GM21723 (cell line): ENCODE measurements at regions not wholly inside any gene's neighbourhood (a gene's known extent, or its start where the extent isn't known, plus 50 kb on each side); places are given as distances from the start of the nearest gene placed in this dataset.

ENCODE experiments used
- ATAC-seq: cut with Tn5 transposase; IDR thresholded peaks from one replicate; pipeline ENCODE4 v1.9.1; 2021; ENCODE audit warnings: mild to moderate bottlenecking, moderate library complexity; ENCODE audit not compliant: unreplicated experiment

DNA sequence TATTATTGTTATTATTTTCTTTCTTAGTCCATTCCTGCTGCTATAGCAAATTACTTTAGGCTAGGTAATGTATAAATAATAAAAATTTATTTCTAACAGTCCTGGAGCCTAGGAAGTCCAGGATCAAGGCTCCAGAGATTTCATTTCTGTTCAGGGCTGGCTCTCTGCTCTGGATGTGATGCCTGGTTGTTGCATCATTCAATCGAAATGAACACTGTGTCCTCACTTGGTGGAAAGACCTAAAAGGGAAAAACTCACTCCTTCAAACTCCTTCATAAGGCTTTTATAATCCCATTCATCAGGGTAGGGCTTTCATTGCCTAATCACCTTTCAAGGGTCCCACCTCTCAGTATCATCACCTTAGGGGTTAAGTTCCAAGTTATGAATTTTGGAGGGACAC is 395.0 kb downstream of the EFNB2 start:
- ATAC-seq: no peak

DNA sequence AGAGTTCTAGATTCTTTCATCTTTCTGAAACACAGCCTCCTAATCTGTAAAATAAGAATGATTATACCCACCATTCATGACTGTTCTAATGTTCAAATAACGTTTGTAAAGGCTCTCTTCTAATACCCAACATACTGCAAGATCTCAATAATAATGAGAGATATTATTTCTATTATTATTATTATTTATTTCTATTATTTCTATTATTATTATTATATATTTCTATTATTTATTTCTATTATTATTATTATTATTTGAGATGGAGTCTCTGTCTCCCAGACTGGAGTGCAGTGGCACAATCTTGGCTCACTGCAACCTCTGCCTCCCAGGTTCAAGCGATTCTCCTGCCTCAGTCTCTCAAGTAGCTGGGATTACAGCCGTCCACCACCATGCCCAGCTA is 395.5 kb downstream of the EFNB2 start:
- no peak for ATAC-seq

DNA sequence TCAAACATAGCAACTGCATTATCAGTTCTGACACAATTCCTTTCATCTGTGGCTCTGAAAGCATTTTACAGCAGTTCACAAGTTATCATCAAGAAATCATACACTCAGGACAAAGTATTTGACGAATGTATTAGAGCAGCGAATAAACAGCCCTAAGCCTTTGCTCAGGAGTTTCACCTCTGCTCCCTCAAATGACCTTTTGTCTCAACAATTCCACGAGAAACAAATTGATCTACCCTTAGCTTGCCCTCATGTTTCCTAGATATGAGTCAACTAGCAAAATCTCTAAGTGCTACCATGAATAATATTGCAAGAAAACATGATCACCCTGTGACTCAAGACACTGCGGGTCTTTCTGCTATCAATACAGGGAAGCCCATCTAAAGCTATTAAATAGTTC is 396.1 kb downstream of the EFNB2 start:
- no peak for ATAC-seq

DNA sequence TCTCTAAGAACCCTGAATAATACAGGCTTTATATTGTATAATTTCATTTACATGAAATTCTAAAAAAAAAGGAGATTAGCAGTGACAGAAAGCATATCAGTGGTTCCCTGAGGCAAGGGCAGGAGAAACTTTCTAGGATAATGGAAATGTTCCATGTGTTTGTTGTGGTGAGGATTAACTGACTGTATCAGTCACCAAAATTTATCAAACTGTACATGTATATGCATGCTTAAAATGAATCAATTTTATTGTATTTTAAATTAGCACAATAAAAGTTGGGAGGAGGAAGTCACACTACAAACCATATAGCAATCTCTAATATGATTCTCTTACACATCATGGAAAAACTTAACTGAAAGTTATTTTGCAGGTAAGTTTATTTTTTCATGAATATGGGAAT is 396.8 kb downstream of the EFNB2 start:
- no peak for ATAC-seq

DNA sequence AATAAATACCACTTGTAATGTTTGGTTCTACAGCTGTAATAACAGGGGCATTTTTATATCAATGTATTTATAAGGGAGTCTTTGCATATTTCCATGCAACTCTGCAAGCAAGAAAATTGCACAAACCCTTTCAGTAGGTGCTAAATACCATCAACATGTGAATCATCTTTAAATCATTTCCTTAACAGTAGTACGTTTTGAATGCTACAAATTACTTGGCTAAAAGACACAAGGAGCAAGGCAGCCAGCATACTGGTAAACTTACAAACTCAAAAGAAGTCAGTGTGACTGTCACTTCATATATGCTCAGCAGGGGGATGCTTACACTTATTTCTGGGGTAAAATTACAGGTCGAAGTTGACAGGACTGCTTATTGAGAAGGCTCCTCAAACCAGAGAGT is 402.4 kb downstream of the EFNB2 start:
- no peak for ATAC-seq

DNA sequence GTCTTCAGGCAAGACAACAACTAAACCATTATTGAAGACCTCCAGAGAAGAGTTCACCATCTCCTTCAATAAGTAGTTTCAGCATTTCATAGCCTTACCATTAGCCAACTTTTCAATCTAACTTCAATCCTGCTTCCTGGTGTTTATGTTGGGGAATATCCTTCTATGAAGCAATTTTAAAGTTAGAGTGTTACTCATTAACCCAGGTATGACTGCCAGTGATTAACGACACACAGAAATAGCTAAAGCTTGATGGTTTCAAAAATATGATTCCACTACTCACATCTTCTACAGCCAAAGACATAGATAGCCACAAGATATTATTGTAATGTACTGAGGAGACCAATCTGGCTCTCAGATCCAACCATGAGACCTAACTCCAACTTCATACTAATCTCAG is 403.2 kb downstream of the EFNB2 start:
- no peak for ATAC-seq

DNA sequence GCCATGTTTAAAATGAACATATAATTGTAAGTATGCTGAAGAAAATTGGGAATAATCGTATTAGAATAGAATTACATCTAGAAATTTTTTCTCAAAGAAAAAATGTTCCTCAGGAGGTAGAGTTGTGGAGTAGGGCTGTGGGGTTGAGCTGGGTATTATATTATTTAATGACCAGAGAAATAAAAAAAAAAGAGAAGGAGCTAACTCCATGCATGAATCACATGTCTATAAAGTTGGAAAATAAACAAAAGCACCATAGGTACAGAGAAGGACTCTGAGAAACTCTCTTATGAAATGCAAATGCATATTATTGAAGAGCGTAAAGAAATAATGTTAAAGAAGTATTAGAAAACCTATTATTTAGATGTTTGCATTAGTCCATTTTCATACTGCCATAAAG is 405.5 kb downstream of the EFNB2 start:
- ATAC-seq: no peak

DNA sequence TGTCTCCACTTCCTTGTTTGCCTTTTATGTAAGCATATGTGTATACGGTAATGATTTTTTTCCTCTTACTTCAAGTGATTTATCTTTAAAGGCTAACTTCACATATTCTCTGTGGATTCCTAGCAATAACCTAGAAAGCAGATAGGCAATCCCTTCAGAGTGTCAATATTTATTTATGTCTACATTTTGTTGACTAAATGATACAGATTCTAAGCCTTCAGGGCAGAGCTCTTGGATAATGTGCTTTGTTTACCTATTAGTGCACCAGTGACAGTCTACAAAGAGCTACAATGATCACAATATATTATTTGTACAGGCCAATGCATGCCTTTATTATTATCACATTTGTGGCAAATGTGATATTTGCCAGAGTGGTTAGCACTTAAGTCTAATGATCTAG is 406.2 kb downstream of the EFNB2 start:
- ATAC-seq: no peak

DNA sequence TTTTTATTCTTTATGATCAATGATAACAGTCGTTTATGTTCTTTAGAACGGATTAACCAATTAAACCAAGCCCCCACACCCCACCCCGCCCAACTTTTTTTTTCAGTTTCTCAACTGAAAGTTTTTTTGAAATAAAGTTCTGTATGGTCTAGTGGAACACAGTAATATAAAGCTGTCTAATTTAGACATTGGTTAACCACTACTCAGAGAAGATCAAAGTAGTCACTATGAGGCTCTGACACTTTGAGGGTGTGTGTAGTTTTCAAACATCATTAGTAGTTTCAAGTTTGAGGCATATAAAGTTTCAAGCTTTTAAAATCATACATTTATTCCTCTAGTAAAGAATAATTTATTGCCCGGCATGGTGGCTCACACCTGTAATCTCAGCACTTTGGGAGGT is 413.2 kb downstream of the EFNB2 start:
- ATAC-seq: no peak

DNA sequence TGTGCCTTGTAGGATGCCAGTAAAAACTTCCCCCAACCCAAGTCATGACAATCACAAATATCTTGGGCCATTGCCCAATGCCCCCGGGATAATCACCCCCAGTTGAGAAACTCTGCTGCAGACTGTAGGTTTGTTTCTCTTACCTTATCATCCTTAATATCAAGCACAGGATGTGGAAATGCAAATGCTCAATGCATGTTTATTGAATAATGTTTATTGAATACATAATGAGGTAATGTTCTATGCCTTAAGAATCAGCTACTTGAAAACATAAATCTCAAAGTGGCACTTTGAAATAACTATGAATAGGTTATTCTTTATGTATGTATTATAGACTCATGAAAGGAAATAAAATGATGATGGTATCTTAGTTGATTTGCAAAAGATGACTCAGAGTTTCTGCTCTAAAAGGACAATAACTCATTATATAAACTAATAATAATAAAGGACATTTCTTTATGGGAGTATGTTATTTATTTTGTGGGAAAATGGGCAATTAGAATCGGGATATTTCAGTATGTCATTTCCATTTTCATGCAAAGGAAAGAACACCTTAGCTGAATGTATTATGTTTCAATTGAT is 414.2 kb downstream of the EFNB2 start:
- ATAC-seq: no peak

DNA sequence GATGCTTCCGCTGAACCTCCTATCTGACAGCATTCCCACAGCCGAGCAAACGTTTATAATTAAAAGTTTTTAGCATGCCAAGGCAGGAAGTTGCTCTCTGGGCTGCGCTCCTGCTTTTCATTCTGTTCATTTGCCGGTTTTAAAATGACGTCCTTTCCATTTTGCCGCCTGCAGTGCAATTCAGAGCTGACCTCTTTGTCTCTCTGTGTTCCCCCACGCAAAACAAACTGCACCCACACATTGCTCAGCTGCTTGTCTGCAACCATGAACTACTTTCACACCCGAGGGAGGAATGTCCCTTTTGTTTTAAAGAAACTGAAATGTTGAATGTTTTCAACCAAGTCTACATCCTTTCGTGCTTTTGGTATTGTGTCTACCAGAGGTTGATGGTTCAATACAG is 416.5 kb downstream of the EFNB2 start:
- ATAC-seq: no peak

DNA sequence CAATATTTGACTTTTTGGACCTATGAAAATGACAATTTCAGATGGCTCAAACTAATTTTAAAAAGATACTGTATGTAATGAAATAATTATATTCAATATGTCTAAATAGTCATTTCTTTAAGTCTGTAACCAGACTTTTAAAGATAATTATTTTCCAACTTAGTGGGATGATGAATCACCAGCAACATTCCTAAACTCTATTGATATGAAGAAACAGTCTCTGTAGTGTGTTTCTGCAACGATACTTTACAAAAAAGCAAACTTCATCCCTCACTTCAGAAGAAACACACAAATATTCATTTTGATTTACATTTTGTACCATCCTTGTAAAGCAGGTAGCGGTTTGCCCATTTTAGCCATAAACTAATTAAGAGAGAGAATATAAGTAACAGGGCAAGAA is 417.4 kb downstream of the EFNB2 start:
- no peak for ATAC-seq

DNA sequence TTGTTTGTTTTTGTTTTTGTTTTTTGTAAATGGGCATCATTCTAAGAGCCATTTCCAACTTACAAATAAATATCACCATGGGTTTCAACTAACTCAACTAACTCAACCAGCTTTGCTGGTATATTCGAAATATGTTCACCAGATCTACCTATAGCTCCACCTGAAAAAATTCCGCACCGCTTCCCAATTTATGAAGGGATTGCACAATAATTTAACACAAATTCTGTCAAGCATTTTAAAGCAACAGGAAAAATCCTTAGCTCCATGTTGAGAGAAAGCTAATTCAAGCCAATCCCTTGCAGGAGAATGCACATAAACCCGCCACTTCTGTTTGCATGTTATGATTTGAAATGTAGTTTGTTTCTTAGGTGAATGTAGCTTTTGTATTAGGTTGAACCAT is 417.8 kb downstream of the EFNB2 start:
- no peak for ATAC-seq

DNA sequence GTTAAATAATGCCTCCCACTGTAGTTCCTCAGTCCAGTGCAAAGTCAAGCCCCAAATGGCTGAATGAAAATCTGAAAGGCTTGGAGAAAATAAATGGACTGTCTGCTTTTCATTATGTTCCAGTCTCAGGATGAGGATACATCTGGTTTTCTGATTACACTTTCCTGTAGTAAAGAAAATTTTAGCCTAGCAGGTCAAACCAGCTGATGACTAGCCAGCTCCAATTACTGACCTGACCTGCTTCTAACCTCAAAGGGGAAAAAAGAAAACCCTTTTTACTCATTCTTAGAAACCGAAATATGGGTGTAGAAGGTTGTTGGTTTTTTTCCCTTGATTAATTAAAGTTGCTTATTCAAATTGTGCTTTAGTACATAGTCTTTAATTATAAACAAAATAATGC is 418.4 kb downstream of the EFNB2 start:
- no peak for ATAC-seq

DNA sequence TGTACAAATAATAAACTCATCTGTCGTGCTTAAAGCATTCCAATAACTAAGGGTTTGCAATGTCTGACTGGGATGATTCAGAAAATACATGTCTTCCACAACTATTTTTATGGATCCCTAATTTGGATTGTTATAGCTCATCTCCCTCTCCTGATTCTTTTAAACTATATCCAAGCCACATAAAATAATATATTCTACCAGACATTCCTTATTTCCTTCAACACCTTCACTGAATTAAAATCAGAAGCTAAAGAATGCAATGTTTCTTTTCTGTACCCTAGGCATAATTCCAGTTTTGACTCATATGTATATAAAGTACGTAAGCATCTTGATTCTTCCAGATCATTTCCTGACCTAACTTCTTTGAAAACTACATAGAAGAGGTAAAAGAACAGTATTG is 420.4 kb downstream of the EFNB2 start:
- no peak for ATAC-seq

DNA sequence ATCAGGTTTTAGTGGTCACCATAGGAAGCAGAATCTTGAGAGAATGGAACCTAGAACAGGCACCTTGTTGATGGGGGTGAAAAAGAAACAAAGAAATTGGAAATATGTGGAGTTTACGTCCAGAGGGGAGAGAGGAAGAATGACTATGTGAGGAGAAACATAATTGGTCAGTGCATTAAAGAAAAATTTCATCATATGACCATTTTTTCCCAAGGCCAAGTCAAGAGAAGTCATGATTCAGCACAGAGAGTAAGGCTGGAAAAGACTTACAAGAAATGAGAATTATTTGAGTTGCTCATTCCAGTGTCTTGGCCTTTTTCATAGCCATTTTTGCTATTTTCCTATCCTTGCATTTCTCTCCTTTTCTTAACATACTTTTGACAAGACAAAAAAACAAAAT is 421.7 kb downstream of the EFNB2 start:
- no peak for ATAC-seq

DNA sequence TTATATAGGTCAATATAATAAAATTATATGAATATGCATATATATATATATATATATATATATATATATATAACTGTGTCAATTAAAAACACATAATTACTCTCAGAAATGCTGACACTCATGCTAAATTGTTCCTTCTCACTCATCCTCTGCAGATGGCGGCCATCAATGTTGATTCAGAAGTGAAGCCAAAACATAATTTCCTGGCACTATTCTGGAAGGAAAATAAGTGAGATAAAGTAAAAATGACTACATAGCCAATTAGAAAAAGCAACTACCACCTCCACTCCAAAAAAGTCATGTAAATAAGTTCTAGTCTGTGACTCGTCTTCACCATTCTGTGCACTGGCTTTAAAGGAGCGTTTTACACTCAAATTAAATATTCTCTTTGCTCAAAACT is 423.3 kb downstream of the EFNB2 start:
- no peak for ATAC-seq

DNA sequence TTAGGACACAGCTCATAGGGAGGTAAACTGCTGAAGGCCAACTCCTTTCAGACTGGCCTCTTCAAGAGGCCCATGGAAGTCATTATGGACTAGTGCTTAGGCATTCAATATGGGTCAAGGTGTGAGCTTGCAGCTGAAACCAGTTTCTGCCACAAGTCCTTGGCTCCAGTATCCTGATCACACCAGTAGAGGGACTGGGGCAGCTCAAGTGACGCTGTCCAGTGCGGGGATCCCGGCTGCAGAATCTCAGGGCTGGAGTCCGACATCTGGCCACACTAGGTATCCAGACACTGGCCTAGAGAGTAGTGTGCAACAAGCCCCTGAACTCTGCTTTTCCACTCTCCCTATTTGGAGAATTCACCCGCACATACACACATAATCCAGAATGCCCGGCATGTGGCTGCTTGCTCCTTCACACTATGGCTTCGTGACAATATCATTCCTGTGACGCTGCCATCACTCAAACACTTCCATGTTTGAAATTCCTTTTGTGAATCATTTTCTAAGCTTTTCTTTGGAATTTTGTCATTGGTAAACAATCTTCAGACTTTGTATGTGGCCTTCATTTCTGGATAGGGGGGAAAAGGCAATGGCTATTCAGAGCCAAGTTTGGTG is 425.1 kb downstream of the EFNB2 start:
- no peak for ATAC-seq

DNA sequence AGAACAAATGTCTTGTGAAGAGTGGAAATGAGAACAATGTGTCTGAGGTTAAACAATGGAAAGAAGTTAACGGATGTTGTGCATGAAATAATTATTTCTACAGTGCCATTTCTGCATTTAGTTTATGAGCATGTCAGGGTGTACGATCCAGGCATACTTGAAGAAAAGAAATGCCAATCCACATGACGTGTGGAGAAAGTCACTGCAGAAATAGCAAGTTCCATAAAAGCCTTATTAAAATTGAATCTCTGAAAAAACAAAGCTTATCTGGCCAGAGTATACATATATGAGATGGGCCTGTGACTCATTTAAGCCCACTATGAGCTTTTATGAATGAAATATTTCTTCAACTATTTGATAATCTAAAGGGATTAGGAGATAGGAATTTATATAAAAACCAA is 426.1 kb downstream of the EFNB2 start:
- ATAC-seq: no peak

DNA sequence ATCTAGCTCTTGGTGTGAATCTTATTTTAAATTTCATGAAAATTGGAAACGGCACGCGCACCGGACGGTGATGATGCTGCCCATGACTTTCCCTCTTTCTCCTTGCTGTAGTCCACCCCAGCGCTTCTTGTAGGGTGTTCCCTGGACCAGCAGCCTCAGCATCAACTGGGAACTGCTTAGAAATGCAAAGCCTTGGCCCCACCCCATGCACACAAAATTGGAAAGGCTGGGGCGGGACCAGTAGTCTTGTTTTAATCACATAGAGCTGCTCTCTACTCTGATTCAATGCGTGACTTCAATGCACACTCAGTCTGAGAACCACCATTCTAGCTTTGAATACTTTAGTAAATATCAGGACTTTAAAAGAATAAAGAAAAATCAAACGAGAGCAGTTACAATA is 427.1 kb downstream of the EFNB2 start:
- no peak for ATAC-seq

DNA sequence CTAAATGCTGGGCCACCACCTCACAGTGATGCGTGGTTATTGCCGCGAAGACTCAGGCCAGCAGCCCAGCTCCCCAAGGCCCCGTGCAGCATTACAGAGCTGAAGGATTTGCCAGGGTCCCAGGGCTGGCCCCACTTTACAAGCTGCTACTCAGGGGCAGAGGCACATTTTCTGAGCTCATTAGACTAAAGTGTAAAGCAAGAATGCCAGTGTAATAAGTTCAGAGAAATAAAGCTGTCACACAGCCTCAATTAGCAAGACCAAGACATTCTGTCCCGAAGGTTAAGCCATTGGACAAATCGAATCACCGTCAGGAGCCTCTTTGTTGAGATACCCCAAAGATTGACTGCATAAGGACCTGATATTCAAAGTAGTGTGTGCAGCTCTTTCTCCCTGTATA is 428.4 kb downstream of the EFNB2 start:
- ATAC-seq: no peak

DNA sequence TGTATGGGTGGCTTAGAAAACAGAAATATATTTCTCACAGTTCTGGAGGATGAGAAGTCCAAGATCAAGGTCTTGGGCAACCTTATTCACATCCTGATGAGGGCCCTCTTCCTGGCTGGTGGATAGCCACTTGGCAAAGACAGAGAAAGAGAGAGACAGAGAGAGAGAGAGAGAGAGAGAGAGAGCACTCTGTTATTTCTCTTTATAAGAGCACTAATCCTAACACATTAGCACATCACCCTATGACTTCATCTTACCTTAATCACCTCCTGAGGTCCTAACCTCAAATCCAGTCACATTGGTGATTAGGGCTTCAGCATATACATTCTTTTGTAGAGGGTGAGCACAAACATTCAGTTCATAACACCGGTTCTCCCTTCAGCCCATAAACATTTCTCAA is 430.3 kb downstream of the EFNB2 start:
- no peak for ATAC-seq

DNA sequence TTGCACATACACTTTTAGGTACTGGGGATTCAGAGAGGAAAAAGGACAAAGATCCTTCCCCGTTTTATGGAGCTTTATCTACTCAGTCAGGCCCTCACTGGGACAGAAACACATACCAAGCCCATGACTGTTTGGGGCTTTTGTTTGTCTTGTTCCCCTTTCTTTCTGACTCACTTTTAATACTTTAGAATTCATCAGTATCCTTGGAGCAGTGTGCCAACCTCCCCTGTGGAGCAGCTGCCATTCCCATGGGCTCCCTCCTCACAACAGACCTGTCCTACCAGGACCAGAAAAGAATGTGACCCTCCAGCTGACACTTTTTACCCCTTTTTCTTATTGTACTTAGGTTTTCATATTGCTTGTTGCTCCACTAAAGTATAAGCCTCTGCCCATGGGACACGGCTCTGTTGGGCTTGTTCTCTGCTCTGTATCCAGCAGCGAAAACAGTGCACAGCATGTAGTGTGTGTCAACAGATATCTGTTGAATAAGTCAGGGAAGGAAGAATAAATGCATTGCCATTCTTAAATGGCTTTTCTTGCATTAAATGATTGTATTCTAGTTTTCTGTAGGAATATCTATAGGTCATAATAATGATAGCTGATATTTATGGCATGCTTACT is 431.1 kb downstream of the EFNB2 start:
- ATAC-seq: no peak
